ENCODE measurements at regions not wholly inside any gene's neighbourhood (a gene's known extent, or its start where the extent isn't known, plus 50 kb on each side); places are given as distances from the start of the nearest gene placed in this dataset.

- intact Hi-C loops (cut with micrococcal nuclease), result no loop called here
These were observed 380.9 kb upstream of the HTR2A start for GRCh38 chr13:47277774-47278173.

- intact Hi-C loops (cut with micrococcal nuclease), result no loop called here
These were observed 371.4 kb upstream of the HTR2A start for GRCh38 chr13:47268270-47268669.

- intact Hi-C loops (cut with micrococcal nuclease), result no loop called here
These were observed 361.5 kb upstream of the HTR2A start for GRCh38 chr13:47258384-47258783.

GRCh38 chr13:47256618-47257017 is 359.8 kb upstream of the HTR2A start:
- intact Hi-C loops (cut with micrococcal nuclease), result no loop called here

GRCh38 chr13:47252627-47253026 is 355.8 kb upstream of the HTR2A start:
- intact Hi-C loops (cut with micrococcal nuclease), result no loop called here

- intact Hi-C loops (cut with micrococcal nuclease), result no loop called here
These were observed 354.9 kb upstream of the HTR2A start for GRCh38 chr13:47251771-47252170.

GRCh38 chr13:47250146-47250545 is 353.3 kb upstream of the HTR2A start:
- intact Hi-C loops (cut with micrococcal nuclease), result no loop called here

GRCh38 chr13:47249266-47249665 is 352.4 kb upstream of the HTR2A start:
- intact Hi-C loops (cut with micrococcal nuclease), result no loop called here

GRCh38 chr13:47241446-47241845 is 344.6 kb upstream of the HTR2A start:
- intact Hi-C loops (cut with micrococcal nuclease), result no loop called here

GRCh38 chr13:47239025-47239424 is 342.2 kb upstream of the HTR2A start:
- intact Hi-C loops (cut with micrococcal nuclease), result no loop called here

GRCh38 chr13:47237571-47237970 is 340.7 kb upstream of the HTR2A start:
- intact Hi-C loops (cut with micrococcal nuclease), result no loop called here

- intact Hi-C loops (cut with micrococcal nuclease), result no loop called here
These were observed 336.9 kb upstream of the HTR2A start for GRCh38 chr13:47233734-47234133.

- intact Hi-C loops (cut with micrococcal nuclease), result no loop called here
These were observed 335.7 kb upstream of the HTR2A start for GRCh38 chr13:47232516-47232915.

- intact Hi-C loops (cut with micrococcal nuclease), result no loop called here
These were observed 333.3 kb upstream of the HTR2A start for GRCh38 chr13:47230155-47230554.

- intact Hi-C loops (cut with micrococcal nuclease), result no loop called here
These were observed 329.7 kb upstream of the HTR2A start for GRCh38 chr13:47226516-47226915.

GRCh38 chr13:47220453-47221140 is 323.7 kb upstream of the HTR2A start:
- intact Hi-C loops (cut with micrococcal nuclease), result no loop called here

- intact Hi-C loops (cut with micrococcal nuclease), result no loop called here
These were observed 321.8 kb upstream of the HTR2A start for GRCh38 chr13:47218611-47219010.

- intact Hi-C loops (cut with micrococcal nuclease), result no loop called here
These were observed 319.4 kb upstream of the HTR2A start for GRCh38 chr13:47216176-47216822.

GRCh38 chr13:47215736-47216135 is 318.9 kb upstream of the HTR2A start:
- intact Hi-C loops (cut with micrococcal nuclease), result no loop called here

- intact Hi-C loops (cut with micrococcal nuclease), result no loop called here
These were observed 316.2 kb upstream of the HTR2A start for GRCh38 chr13:47213047-47213446.

GRCh38 chr13:47211106-47211505 is 314.3 kb upstream of the HTR2A start:
- intact Hi-C loops (cut with micrococcal nuclease), result no loop called here

GRCh38 chr13:47206111-47206510 is 309.3 kb upstream of the HTR2A start:
- intact Hi-C loops (cut with micrococcal nuclease), result no loop called here

GRCh38 chr13:47190696-47191305 is 293.9 kb upstream of the HTR2A start:
- intact Hi-C loops (cut with micrococcal nuclease), result no loop called here
